Left colon (tissue), 2 donors: ENCODE measurements at regions not wholly inside any gene's neighbourhood (a gene's known extent, or its start where the extent isn't known, plus 50 kb on each side); places are given as distances from the start of the nearest gene placed in this dataset.

Experiments used
- ATAC-seq: fragments of 200-7000 bp; cut with Tn5 transposase; one replicate; pipeline ENCODE4 v1.9.1; 2020; ENCODE audit warnings: mild to moderate bottlenecking, moderate library complexity
- DNase-seq, 2 donors: peaks; one replicate each; pipeline ENCODE4 v3.0.0-alpha.2; 2020
- intact Hi-C, 2 donors: fragments of 100-400 bp; cut with DNase I in 1 of 2; cut with micrococcal nuclease in 1 of 2; formaldehyde crosslinking; loops; one replicate each; pipeline versions ENCODE4 v1.11.2 to v1.14.0; 2022; cut with DNase I, micrococcal nuclease
- donor health status: DM: no; HTN: no; CAD: no.
- donor health status: DM: yes; HTN: yes; CAD: no.

DNA sequence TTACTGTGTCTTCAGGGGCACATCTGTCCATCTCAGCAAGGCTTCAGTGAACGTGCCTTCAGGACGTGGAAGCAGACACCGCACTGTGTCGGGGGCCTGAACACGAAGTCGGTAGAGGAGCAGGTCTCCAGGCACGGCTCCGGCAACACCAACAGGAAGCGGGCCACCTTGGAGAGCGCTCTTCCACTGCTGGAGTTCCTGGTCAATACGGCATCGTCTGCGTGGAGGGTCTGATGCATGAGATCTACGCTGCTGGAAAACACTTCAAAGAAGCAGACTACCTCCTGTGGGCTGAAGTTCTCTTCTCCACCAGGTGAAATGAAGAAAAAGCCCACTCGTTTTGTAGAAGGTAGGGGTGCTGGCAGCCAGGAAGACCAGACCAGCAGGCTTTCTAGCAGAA, 69.3 kb upstream of the SLCO4A1 start:
- no peak for ATAC-seq
- intact Hi-C loops = no loop called here
- no peak for DNase-seq

DNA sequence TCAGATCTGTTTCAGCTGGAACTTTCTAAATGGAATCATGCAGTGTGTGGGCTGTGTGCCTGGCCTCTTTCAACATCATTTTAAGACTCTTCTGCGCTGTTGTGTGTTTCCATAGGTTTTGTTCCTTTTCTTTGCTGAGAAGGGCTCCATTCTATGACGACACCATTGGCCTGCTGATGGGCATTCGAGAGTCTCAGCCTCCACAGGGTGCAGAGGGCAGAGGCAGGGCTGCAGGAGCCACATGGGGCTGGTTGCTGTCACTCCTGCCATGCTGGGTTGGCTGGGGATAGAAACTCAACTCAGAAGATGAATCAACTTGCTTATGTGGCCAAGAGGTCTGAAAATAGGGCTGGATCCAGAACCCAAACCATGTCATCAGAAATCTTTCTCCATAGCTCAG, 68.5 kb upstream of the SLCO4A1 start:
- ATAC-seq (no peak), DNase-seq (no peak)
- intact Hi-C loops = no loop called here

DNA sequence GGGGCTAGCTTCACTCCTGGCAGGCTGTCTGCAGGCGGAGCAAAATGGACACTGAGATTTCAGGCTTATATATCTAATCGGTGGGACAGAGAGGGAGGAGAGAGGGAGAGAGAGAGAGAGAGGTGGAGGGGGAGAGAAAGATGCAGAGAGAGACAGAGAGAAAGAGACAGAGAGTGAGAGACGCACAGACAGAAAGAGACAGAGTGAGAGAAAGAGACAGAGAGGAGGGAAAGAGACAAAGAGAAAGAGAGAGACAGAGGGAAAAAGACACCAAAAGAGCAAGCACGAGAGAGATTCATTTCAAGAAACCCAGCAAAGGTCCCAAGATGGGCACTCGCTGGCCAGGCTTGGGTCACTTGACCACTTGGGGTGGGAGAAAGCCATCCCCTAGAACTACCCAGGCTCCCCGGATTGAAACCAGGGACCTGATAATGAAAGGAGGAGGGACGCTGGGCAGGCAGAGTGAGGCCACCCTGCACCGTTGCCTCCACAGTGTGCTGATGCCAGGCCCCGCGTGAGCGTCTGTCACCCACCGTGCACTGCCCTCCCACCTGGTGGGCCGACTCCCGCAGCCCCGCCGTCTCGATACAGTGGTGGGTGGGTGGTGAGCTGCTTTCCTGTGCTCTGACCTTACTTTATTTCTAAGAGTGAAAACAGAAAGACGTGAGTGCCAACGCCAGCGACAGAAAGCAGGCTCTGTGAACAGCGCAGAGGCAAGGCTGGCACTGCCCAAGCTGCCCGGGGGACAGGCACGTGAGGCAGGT, 67.9 kb upstream of the SLCO4A1 start:
- intact Hi-C loops = no loop called here
- DNase-seq = no peak
- ATAC-seq = no peak

DNA sequence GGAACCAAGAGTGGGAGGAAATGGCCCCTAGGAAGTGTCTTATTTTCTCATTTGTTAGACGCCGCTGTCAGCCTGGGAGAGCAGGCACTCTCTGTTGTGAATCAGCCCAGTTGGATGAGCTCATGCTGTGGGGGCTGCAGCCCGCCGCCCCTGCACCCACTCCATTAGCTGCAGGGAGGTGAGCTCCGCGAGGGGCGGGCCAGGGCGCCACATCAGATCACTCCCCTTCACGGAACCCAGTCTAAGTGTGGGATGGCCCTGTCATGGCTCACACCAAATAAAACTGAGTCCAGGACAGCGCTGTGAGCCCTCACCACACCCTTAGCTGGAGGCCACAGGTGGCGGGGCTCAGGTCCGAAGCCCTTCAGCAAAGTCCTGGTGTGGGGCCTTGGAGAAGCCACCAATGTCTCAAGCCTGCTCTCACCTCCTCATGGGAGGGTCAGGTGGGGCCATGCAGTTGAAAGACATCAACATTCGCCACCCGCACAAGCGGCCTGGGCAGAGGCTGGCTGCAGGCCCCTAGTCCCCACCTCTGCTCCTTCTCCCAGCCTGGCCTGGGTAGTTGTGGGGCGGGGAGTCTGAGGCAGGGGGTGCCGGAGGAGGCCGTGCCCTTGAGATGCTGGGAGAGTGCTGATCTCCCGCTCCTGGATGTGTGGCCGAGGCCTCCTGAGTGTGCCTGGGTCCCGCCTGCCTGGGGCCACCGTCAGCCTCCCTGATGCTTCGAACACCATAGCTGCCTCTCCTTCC, 66.2 kb upstream of the SLCO4A1 start:
- no peak for ATAC-seq
- intact Hi-C loops = no loop called here
- no peak for DNase-seq

DNA sequence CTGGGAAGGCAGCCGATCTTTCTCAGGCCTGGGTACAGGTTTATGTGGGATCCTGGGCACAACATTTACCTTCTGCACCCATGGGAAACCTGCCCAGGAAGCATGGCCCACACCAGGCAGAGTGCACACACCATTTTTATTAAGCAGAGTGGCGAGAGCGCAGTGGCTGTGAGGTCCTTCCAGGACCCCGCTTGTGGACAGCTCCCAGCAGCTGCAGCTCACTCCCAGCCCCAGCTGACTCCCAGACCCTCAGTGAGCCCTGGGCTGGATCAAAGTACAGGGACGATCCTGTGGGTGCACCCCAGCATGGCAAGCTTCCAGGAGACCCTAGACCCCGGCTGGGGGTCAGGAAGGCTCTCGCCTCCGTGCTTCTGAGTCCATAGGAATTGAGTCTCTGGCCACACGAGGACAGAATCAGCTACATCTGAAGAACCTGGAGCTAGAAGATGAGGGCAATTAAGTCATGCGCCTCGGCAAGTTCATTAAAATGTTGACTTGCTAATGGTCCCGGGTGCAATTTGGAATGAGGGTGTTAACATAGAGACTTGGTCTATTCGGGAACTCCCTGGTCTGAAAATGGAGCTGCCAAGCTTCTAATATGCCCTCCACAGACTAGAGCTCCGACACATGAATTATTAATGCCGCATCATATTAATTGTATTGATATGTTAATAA, 65.4 kb upstream of the SLCO4A1 start:
- DNase-seq (no peak), ATAC-seq (peak; percentile 42)
- intact Hi-C loops = no loop called here

DNA sequence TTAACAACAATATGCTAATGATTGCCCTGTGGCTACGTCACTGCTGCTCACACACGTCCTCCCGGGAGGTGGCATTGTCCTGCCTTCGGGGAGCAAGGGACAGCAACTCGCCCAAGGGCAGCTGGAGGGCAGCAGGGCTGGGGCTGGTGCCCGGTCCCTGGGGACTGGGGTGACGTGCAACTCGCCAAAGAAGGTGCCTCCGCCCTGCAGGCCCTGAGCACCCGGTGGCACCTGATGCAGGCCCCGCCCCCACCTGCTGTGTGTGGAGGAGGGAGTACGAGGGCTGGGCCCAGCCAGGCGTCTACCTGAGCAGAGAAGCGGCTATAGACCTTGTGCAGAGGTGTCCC, 64.8 kb upstream of the SLCO4A1 start:
- intact Hi-C loops = no loop called here
- peak; percentile 88 for ATAC-seq
- DNase-seq = peak in 1 of 2 donors; percentile 41

DNA sequence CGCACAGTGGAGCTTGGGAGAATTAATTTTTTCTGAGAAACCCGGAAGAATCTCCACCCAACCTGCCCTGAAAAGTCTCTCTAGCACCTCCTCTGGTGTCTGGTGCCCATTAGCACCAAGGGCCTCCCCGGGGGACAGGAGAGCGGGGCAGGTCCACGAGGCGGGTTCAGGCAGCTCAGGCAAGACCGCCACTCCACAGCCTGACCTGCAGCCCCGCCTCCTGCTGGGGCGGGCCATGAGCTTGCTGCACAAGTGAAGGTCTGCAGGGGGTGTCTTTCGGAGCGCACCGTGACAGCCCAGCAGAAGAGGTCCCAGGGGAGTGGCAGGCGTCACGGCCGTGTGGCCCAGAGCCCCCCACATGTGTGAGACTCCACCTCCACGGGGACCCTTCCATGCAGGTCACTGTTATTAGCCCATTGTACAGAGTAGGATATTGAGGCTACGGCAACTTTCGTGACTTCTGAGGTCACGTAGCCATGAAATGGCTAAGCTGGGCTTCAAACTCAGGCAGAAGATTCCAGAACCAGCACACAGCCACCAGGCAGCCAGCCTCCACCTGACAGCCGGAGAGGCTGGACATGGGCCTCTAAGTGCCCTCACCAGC, 63.9 kb upstream of the SLCO4A1 start:
- DNase-seq (no peak), ATAC-seq (no peak)
- intact Hi-C loops = no loop called here

DNA sequence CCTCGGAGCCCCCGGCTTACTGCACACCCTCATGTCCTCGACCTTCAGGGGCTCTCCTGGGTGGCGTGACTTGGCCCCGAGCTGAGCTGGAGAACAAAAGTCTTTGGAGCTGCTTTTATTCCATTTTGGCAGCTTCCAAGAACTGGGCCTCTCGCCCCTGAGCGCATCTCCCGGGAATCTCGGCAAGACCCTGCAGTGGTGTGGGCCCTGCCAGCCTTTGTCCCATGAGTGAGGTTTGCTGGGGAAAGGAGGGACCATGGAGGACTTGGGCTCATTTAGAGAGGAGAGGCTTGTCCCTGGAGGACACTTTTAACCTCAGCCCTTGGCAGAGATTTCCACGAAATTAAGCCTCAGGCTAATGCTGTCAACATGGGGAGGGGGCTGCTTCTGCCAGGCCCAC, 62.3 kb upstream of the SLCO4A1 start:
- ATAC-seq (no peak), DNase-seq (no peak)
- intact Hi-C loops = no loop called here

DNA sequence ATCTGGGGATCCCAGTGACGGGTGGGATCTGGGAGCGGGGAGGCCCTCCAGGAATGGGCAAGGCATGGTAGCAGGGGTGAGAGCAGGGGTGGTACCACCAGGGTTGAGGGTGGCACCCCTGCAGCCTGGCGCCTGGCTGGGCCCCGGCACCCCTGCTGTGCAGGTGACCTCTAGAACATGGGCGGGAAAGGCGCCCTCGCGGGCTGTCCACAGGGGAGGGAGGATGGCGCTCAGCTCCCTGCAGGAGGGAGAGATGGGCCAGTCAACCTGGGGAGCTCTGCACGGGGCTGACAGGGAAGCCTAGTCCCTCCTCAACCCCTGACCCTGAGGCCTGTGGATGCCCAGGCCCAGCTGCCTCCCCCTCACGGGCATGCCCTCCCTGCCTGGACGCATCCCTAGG, 61.6 kb upstream of the SLCO4A1 start:
- no peak for DNase-seq
- intact Hi-C loops = no loop called here
- no peak for ATAC-seq

DNA sequence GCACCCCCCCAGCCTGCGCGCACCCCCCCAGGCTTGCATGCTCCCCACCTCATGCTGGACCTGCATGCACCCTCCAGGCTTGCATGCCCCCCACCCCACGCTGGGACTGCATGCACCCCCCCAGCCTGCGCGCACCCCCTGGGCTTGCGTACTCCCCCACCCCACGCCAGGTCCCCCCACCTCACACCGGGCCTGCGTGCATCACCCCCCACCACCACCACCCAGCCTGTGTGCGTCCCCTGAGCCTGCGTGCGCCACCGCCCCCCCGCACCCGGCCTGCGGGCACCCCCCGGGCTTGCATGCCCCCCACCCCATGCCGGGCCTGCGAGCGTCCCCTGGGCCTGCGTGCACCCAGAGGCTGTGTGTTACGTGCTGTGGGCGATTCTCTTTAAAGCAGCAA, 61.0 kb upstream of the SLCO4A1 start:
- intact Hi-C loops = no loop called here
- DNase-seq (no peak), ATAC-seq (no peak)

DNA sequence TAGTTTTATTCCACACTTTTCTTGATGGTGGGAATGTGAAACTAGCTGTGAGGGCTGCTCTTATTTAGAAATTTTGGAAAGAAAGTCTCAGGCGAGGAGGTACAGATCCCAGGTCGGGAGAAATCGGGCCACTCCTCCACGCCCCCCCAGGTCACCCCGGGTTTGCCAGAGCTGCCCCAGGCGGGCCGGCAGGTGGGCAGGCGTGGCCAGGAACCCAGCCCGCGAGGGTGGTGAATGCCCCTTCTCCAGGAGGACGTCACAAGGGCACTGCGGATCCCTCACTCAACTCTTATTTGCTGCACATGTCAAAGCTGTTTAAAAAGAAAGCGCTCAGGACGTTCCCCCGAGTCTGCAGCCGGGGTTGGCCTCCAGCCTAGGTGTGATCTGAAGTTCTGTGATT, 60.5 kb upstream of the SLCO4A1 start:
- DNase-seq (no peak), ATAC-seq (no peak)
- intact Hi-C loops = no loop called here

DNA sequence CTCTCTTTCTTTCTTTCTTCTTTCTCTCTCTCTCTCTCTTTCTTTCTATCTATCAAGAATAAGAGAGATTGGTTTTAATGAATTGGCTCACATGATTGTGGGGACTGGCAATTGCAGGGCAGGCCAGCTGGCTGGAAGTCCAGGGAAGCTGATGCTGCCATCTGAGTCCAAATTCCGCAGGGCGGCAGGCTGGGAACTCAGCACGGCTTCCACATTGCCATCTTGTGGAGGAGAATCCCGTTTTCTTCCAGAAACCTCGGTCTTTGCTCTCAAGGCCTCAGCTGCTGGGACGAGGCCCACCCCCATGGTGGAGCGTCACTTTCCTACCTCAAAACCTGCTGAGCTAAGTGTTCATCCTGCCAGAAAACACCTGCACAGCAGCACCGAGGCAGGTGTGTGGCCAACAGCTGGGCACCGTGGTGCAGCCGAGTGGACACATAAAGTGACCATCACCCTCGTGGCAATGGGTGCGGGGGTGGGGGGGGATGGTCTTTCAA, 58.8 kb upstream of the SLCO4A1 start:
- peak; percentile 31 for ATAC-seq
- intact Hi-C loops = no loop called here
- no peak for DNase-seq

DNA sequence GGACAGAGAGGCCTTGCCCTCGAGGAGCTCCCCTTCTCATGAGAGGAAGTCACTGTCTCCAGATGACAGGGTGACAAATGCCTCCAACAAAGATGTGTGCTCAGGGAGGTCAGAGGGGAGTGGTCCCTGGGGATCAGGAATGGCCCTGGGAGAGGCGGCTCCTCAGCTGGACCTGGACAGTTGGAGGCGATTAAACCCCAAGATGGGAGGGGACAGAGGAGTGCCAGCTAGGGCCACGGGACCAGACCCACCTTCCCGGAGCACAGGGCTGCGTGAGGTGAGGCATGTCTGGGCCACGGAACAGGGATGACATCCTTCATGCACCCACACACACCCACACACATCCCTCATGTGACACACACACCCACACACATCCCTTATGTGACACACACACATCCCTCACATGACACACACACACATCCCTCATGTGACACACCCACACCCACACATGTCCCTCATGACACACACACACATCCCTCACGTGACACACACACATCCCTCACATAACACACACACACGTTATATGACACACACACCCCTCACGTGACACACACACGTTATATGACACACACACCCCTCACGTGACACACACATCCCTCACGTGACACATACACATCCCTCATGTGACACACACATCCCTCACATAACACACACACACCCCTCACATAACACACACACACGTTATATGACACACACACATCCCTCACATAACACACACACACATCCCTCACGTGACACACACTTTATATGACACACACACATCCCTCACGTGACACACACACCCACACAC, 57.4 kb upstream of the SLCO4A1 start:
- intact Hi-C loops = no loop called here
- ATAC-seq (no peak), DNase-seq (no peak)

DNA sequence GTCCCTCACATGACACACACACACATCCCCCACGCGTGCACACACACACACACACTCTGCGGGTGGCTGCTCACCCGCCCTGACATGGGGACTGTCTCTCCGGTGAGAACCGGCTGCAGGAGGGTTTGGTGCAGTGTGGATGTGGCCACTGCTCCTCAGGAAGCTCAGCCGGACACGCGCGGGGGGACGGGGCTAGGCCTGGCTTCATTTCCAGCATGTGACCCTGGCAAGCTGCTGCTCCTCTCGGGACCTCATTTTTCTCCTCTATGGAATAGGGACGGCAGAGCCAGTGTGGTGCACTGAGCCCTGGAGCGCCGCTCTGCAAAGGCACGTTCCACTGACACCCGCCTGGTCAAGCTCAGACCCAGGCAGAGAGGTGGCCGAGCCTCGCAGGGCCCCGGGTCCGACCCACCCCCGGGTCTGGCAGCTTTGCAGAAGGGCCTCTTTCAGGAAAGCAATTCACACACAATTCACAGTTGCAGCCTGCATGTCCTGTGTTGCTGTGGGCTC, 56.8 kb upstream of the SLCO4A1 start:
- intact Hi-C loops = no loop called here
- no peak for ATAC-seq
- DNase-seq = no peak

DNA sequence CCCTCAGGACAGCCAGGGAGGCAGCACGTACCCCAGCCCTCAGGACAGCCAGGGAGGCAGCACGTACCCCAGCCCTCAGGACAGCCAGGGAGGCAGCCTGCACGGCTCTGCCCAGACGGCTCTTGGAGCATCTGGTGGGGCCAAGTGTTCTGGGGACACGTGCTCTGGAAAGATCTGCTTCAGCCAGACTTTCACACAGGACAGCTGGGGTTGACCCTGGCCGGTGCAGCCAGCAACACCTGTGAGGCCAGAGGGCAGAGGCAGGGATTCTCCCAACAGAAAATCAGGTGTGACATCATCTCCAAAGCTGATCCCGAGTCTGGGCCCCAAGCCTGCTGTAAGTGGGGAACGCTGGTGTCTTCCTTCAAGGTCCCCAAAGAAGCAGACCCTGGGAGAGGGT, 55.5 kb upstream of the SLCO4A1 start:
- DNase-seq (no peak), ATAC-seq (no peak)
- intact Hi-C loops = no loop called here

DNA sequence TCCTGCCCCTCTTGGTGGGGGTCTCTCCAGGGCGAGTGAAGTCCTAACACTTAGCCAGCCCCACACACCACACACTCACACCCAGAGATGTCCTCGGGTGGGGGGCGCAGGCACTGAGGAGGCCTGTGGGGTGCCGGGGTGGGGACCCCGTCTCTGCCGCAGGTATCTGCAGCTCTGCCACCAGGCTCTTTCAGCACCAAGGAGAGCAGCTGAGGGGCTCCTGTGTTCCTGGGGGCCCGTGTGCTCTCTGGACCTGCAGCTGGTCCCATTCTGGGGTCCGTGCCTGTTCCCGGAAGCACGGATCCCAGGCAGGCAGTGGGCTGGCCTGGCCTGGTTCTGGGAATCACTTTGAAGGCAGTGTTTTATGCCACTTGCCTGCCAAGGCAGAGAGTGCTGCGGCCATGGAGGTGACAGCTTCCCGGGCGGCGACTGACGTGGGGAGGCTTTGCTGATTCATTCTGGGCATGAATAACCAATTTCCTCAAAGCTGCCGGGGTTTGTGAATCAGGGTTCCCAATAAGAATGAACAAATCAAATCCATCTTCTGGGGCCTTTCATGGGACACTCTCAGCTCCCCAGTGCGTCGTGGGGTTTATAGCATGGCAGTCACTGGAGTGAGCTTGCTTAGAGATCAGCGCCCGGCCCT, 54.4 kb upstream of the SLCO4A1 start:
- ATAC-seq = no peak
- DNase-seq = no peak
- intact Hi-C loops = no loop called here

DNA sequence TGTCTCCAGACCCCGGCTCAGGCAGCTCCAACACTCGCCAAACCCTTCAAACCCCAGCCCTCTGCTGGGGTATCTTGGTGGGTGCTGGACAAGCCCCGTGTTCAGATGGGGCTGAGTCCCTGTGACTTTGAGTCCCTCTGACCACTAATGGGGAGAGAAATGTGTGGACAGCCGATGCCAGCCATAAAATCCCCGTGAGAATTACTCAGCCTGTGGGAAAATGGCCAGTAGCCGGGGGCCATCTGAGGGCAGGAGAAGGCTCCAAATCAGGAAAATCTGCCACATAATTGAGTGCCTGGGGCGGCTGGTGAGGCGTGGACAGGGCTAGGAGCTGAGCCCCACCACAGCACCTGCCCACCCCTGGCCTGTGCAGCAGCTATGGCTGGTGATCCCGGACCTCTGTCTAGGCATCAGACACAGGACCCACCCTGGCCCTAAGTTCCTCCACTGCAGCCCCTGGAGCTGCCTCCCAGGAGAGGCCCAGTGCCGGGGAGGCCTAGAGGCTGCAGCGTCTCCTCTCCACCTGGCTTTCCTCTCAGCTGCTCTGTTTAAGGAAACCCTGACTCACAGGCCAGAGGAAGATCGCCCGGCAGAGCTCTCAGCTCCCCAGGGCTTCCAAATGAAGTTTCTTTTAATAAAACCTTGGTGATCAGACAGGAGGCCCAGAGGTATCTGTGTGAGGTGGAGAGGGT, 53.7 kb upstream of the SLCO4A1 start:
- ATAC-seq (no peak), DNase-seq (no peak)
- intact Hi-C loops = no loop called here

DNA sequence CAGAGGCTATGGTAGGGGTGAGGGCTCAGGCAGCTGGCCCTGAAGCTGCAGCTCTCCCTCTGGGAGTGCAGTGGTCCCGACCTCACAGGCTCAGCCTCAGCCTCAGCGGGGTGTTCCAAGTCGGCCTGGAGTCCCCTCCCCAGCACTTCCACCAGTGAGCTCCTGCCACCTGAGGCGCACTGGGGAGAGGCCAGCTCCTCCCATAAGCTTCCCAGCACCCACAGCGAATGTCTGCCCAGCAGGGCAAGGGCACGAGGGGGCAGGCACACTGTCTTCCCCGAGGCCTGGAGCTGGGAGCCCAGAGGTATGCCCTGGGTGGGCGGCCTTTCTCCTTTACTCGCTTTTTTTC, 53.2 kb upstream of the SLCO4A1 start:
- intact Hi-C loops = no loop called here
- ATAC-seq (no peak), DNase-seq (no peak)
